IMR-90 (cell line): ENCODE measurements at regions not wholly inside any gene's neighbourhood (a gene's known extent, or its start where the extent isn't known, plus 50 kb on each side); places are given as distances from the start of the nearest gene placed in this dataset.

ENCODE experiments used
- ATAC-seq: fragments of 200-7000 bp; cut with Tn5 transposase; 2 replicates; pipeline ENCODE4 v1.9.1; 2020; ENCODE audit warnings: low read depth, mild to moderate bottlenecking, moderate library complexity
- BruUV-seq: library from RNA; stranded (reverse); fragments of 400-500 nt; replicated peaks from 2 replicates; lab custom pipeline; 2021; lab: Mats Ljungman, UMichigan
- CTCF ChIA-PET: fragments of 300-600 bp; formaldehyde crosslinking; extraction: SDS; loops from one replicate; lab custom pipeline; 2021; ENCODE audit warnings: antibody characterized with exemption; lab: Yijun Ruan, JAX
- POLR2A ChIA-PET: fragments of 300-600 bp; sonication (Branson Sonifier 250); formaldehyde crosslinking; loops from one replicate; lab custom pipeline; 2022; ENCODE audit warnings: antibody characterized with exemption; ENCODE audit not compliant: unreplicated experiment; lab: Charles Lee
- DNase-seq: peaks from one replicate; pipeline ENCODE4 v3.0.0; 2013
- H2AFZ ChIP-seq: replicated peaks from 2 replicates; pipeline ENCODE3; 2013; ENCODE audit warnings: low read length, mild to moderate bottlenecking; ENCODE audit not compliant: poor library complexity
- H2AK5ac ChIP-seq: 2 replicates; pipeline ENCODE4 v1.6.1; 2013; ENCODE audit warnings: low read depth, low read length, inconsistent platforms
- H2AK9ac ChIP-seq: replicated peaks from 2 replicates; pipeline ENCODE3; 2013; ENCODE audit warnings: mild to moderate bottlenecking, low read depth, low read length, moderate library complexity; ENCODE audit not compliant: poor library complexity
- H2BK120ac ChIP-seq: 2 replicates; pipeline ENCODE4 v1.6.1; 2013; ENCODE audit warnings: low read depth, low read length, inconsistent platforms
- H2BK15ac ChIP-seq: 3 replicates; pipeline ENCODE4 v1.6.1; 2013; ENCODE audit warnings: low read depth, low read length, inconsistent platforms
- H2BK20ac ChIP-seq: 2 replicates; pipeline ENCODE4 v1.6.1; 2013; ENCODE audit warnings: low read depth, mild to moderate bottlenecking, inconsistent platforms, low read length, moderate library complexity
- H2BK5ac ChIP-seq: 2 replicates; pipeline ENCODE4 v1.6.1; 2013; ENCODE audit warnings: mild to moderate bottlenecking, low read depth, low read length, inconsistent platforms; ENCODE audit not compliant: poor library complexity, severe bottlenecking
- H3K14ac ChIP-seq: replicated peaks from 2 replicates; pipeline ENCODE4 v1.6.1; 2013; ENCODE audit warnings: low read depth, low read length, inconsistent platforms
- H3K18ac ChIP-seq: 2 replicates; pipeline ENCODE4 v1.6.1; 2013; ENCODE audit warnings: low read depth, low read length, control low read depth
- H3K23ac ChIP-seq: 2 replicates; pipeline ENCODE4 v1.6.1; 2013; ENCODE audit warnings: low read depth, low read length, inconsistent platforms
- H3K27ac ChIP-seq: 2 replicates; pipeline ENCODE4 v1.5.1; 2013; ENCODE audit warnings: mild to moderate bottlenecking, control low read depth, low read length; ENCODE audit not compliant: insufficient read depth
- H3K27me3 ChIP-seq: 2 replicates; pipeline ENCODE4 v1.6.1; 2013; ENCODE audit warnings: low read length; ENCODE audit not compliant: control insufficient read depth, insufficient read depth
- H3K36me3 ChIP-seq: 2 replicates; pipeline ENCODE4 v1.6.1; 2013; ENCODE audit warnings: low read length, mixed read lengths; ENCODE audit not compliant: control insufficient read depth, insufficient read depth
- H3K4ac ChIP-seq: 2 replicates; pipeline ENCODE4 v1.6.1; 2013; ENCODE audit warnings: low read depth, low read length, inconsistent platforms
- H3K4me1 ChIP-seq: 2 replicates; pipeline ENCODE4 v1.6.1; 2013; ENCODE audit warnings: low read length, mixed read lengths; ENCODE audit not compliant: control insufficient read depth, insufficient read depth
- H3K4me2 ChIP-seq: 2 replicates; pipeline ENCODE4 v1.6.1; 2013; ENCODE audit warnings: low read depth, mild to moderate bottlenecking, control low read depth, low read length, moderate library complexity
- H3K4me3 ChIP-seq: 2 replicates; pipeline ENCODE4 v1.5.1; 2013; ENCODE audit warnings: low read depth, mild to moderate bottlenecking, control low read depth, low read length, moderate library complexity; ENCODE audit not compliant: insufficient read depth
- H3K56ac ChIP-seq: 2 replicates; pipeline ENCODE4 v1.6.1; 2013; ENCODE audit warnings: low read length, inconsistent platforms; ENCODE audit not compliant: insufficient read depth; ENCODE audit errors: extremely low read depth
- H3K79me1 ChIP-seq, 2 experiments: 2 replicates each; pipeline ENCODE4 v1.6.1; 2013; ENCODE audit warnings: low read length in 2 of 2, inconsistent platforms in 1 of 2, low read depth in 1 of 2
- H3K9ac ChIP-seq: 2 replicates; pipeline ENCODE4 v1.6.1; 2013; ENCODE audit warnings: low read depth, low read length, control low read depth
- H3K9me1 ChIP-seq: 2 replicates; pipeline ENCODE4 v1.6.1; 2013; ENCODE audit warnings: low read length, inconsistent platforms; ENCODE audit not compliant: insufficient read depth
- H3K9me3 ChIP-seq: 2 replicates; pipeline ENCODE4 v1.6.1; 2013; ENCODE audit warnings: low read length; ENCODE audit not compliant: control insufficient read depth, insufficient read depth
- H4K20me1 ChIP-seq: 2 replicates; pipeline ENCODE4 v1.6.1; 2013; ENCODE audit warnings: low read length, inconsistent platforms; ENCODE audit not compliant: insufficient read depth
- H4K5ac ChIP-seq: 2 replicates; pipeline ENCODE4 v1.6.1; 2013; ENCODE audit warnings: mild to moderate bottlenecking, low read depth, low read length, control low read depth
- H4K8ac ChIP-seq, 2 experiments: 2 replicates each; pipeline ENCODE4 v1.6.1; 2013; ENCODE audit warnings: low read depth in 2 of 2, low read length in 2 of 2, control low read depth in 1 of 2, inconsistent platforms in 1 of 2
- H4K91ac ChIP-seq: 2 replicates; pipeline ENCODE4 v1.6.1; 2013; ENCODE audit warnings: low read depth, low read length, inconsistent platforms; ENCODE audit not compliant: insufficient read depth
- BHLHE40 ChIP-seq: fragments of 150-350 bp; IDR thresholded peaks from 2 replicates; pipeline ENCODE4 v1.6.1; 2016; ENCODE audit warnings: mild to moderate bottlenecking, low read depth, low read length
- RFX5 ChIP-seq: IDR thresholded peaks from 2 replicates; pipeline ENCODE4 v1.8.0; 2012; ENCODE audit warnings: low read depth, mild to moderate bottlenecking, low read length, moderate library complexity
- SMC3 ChIP-seq: fragments of 150-350 bp; IDR thresholded peaks from 2 replicates; pipeline ENCODE4 v1.6.1; 2016; ENCODE audit warnings: low read depth, mild to moderate bottlenecking, antibody characterized with exemption, low read length, moderate library complexity
- USF2 ChIP-seq: fragments of 150-350 bp; IDR thresholded peaks from 2 replicates; pipeline ENCODE4 v1.6.1; 2017; ENCODE audit warnings: mild to moderate bottlenecking, antibody characterized with exemption, low read length, low read depth
- WGBS, 2 experiments: methylation state at CpG; one replicate each; pipeline versions ENCODE4 v1.1.5 to v1.1.7; 2013; ENCODE audit warnings: missing lambda C conversion rate in 2 of 2; ENCODE audit not compliant: insufficient read length in 1 of 2; ENCODE audit errors: extremely low coverage in 2 of 2; 5-methylcytosine and 5-hydroxymethylcytosine counted together
- dilution Hi-C: fragments of 300-500 bp; cut with HindIII; formaldehyde crosslinking; loops from one replicate; pipeline ENCODE4 v1.14.3; 2018; ENCODE audit warnings: low sequenced_read_pairs; ENCODE audit not compliant: unreplicated experiment
- in situ Hi-C: fragments of 300-500 bp; cut with MboI; formaldehyde crosslinking; loops from 3 replicates; pipeline ENCODE4 v1.14.3; 2019; ENCODE audit warnings: low sequenced_read_pairs, inconsistent platforms, mixed read lengths
- intact Hi-C: fragments of 100-400 bp; cut with micrococcal nuclease; formaldehyde crosslinking; loops from 2 replicates; pipeline ENCODE4 v1.10.0; 2022
- TF ChIP-seq, protein P1 (sequence below): conservative IDR thresholded peaks from 2 replicates; pipeline ENCODE4 v1.5.1; 2012; ENCODE audit warnings: mild to moderate bottlenecking, low read depth, low read length, improper control_type of control experiment

DNA sequence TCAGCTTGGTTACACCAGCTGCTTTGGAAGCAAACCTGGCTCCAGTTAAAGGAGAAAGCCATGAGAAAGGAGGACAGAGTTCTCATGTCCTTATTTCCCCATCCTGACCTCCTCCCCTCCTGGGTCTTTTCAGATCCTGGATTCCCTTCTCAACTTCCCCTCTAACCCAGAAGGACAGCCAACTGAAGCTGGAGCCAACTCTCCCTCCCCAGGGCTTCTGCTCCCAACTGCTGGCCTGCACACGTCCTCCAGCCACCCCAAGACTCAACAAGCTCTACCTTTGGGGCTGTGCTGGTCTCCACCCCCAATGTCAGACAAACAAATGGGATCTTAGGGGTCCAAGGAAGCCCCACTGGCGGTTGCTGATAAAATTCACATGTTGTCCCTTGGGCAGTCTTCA is 651.1 kb upstream of the TBX3 start:
- Histone ChIP-seq H2AK9ac (no peak overlapping the region), H2BK20ac (no peak overlapping the region), H2BK120ac (no peak overlapping the region), H3K18ac (no peak overlapping the region), H3K4me2 (no peak overlapping the region), H4K5ac (no peak overlapping the region), H3K79me1 (peaks cover 0 to 7% of the 10 kb centered on the region in 2 experiments; a peak in 2 of 4 replicates), H3K27ac (no peak overlapping the region), H2BK5ac (no peak overlapping the region), H2AFZ (no peak overlapping the region), H3K9me3 (no peaks in the 10 kb centered on the region), H4K91ac (no peak overlapping the region; the same call in 1 of the 2 replicates), H3K4me3 (no peak overlapping the region), H3K4ac (no peak overlapping the region), H4K8ac (no peak overlapping the region), H3K9ac (no peak overlapping the region), H3K9me1 (peaks cover 10% of the 10 kb centered on the region), H4K20me1 (no peaks in the 10 kb centered on the region), H3K36me3 (no peaks in the 10 kb centered on the region), H3K14ac (no peak overlapping the region), H3K23ac (no peak overlapping the region), H3K56ac (no peak overlapping the region), H3K4me1 (peaks cover 8% of the 10 kb centered on the region), H3K27me3 (no peaks in the 10 kb centered on the region), H2BK15ac (peak overlapping the region; percentile 72; the same call in 1 of the 3 replicates), H2AK5ac (no peak overlapping the region; the same call in 1 of the 2 replicates)
- intact Hi-C loops, result no loop called here
- ATAC-seq (no peak), DNase-seq (no peak)
- ChIA-PET POLR2A (no interaction called here), CTCF (no interaction called here)
- TF ChIP-seq RFX5 (no peak), SMC3 (no peak), BHLHE40 (no peak), USF2 (no peak)
- TF ChIP-seq, protein P1, sequence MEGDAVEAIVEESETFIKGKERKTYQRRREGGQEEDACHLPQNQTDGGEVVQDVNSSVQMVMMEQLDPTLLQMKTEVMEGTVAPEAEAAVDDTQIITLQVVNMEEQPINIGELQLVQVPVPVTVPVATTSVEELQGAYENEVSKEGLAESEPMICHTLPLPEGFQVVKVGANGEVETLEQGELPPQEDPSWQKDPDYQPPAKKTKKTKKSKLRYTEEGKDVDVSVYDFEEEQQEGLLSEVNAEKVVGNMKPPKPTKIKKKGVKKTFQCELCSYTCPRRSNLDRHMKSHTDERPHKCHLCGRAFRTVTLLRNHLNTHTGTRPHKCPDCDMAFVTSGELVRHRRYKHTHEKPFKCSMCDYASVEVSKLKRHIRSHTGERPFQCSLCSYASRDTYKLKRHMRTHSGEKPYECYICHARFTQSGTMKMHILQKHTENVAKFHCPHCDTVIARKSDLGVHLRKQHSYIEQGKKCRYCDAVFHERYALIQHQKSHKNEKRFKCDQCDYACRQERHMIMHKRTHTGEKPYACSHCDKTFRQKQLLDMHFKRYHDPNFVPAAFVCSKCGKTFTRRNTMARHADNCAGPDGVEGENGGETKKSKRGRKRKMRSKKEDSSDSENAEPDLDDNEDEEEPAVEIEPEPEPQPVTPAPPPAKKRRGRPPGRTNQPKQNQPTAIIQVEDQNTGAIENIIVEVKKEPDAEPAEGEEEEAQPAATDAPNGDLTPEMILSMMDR, result no peak
- no CpG with 5 or more reads among the region's 2 CpGs for WGBS, 2 experiments
- in situ Hi-C loops, result loop anchor here (25.0 kb wide), 1 partner anchor 923 kb away; the partner anchor contains the start of gene TBX5
- no TSS peak for BruUV-seq
- dilution Hi-C loops, result no loop called here
